Activated T-cell treated with anti-CD3 and anti-CD28 coated beads, Interleukin-2, amount 50 U/mL, for 72 hours (primary cell): ENCODE measurements at regions not wholly inside any gene's neighbourhood (a gene's known extent, or its start where the extent isn't known, plus 50 kb on each side); places are given as distances from the start of the nearest gene placed in this dataset.
"Not testable (repeated sequence)": the region's sequence is repeated elsewhere in the genome, so short reads cannot be mapped to it uniquely, and the experiment has no call there.

Source experiments
- ATAC-seq, 2 donors: fragments of 150-1000 bp; cut with Tn5 transposase; replicated peaks in 1 of 2; 2 replicates each; pipeline ENCODE4 v1.10.0; 2021; ENCODE audit warnings: moderate library complexity in 2 of 2, mild to moderate bottlenecking in 1 of 2
- DNase-seq, 2 donors: peaks; one replicate each; pipeline ENCODE4 v3.0.0; 2021 to 2022; ENCODE audit warnings: mixed read lengths in 1 of 2
- H3K27ac Mint-ChIP-seq: one replicate; pipeline ENCODE4 v1.8.0; 2022; ENCODE audit warnings: mild to moderate bottlenecking, moderate library complexity, mixed read lengths
- H3K27me3 Mint-ChIP-seq: one replicate; pipeline ENCODE4 v1.8.0; 2022; ENCODE audit warnings: low read depth, mixed read lengths
- H3K36me3 Mint-ChIP-seq, 2 donors: one replicate each; pipeline ENCODE4 v1.8.0; 2022; ENCODE audit warnings: mixed read lengths in 2 of 2, mild to moderate bottlenecking in 1 of 2; ENCODE audit not compliant: insufficient read depth in 2 of 2
- H3K4me1 Mint-ChIP-seq: one replicate; pipeline ENCODE4 v1.8.0; 2022; ENCODE audit warnings: low read depth, mixed read lengths
- H3K4me3 Mint-ChIP-seq, 2 donors: one replicate each; pipeline ENCODE4 v1.8.0; 2022; ENCODE audit warnings: mild to moderate bottlenecking in 2 of 2, mixed read lengths in 2 of 2, moderate library complexity in 2 of 2
- H3K9me3 Mint-ChIP-seq, 2 donors: one replicate each; pipeline ENCODE4 v1.8.0; 2022; ENCODE audit warnings: mixed read lengths in 2 of 2

GRCh38 chr7:81887098-81888090 lies 117.5 kb upstream of the HGF start:
- no peak for DNase-seq
- H3K27ac Mint-ChIP-seq = no peak overlapping the region

GRCh38 chr7:81886211-81886764 lies 116.4 kb upstream of the HGF start:
- Mint-ChIP-seq H3K27me3 (no peaks in the 10 kb centered on the region), H3K36me3 (no peaks in the 10 kb centered on the region), H3K4me3 (no peak overlapping the region), H3K9me3 (peaks cover 2 to 4% of the 10 kb centered on the region in 2 donors), H3K27ac (no peak overlapping the region), H3K4me1 (no peaks in the 10 kb centered on the region)
- DNase-seq = no peak
- ATAC-seq = no peak

More at GRCh38 chr7:81887098-81888090, 117.5 kb upstream of the HGF start:
- H3K9me3 Mint-ChIP-seq = peaks cover 2 to 6% of the 10 kb centered on the region in 2 donors
- no peak overlapping the region for H3K4me3 Mint-ChIP-seq
- no peak for ATAC-seq
- H3K4me1 Mint-ChIP-seq = no peaks in the 10 kb centered on the region
- H3K27me3 Mint-ChIP-seq = no peaks in the 10 kb centered on the region
- H3K36me3 Mint-ChIP-seq = no peaks in the 10 kb centered on the region

GRCh38 chr7:81884817-81885216 lies 115.0 kb upstream of the HGF start:
- H3K4me1 Mint-ChIP-seq = no peaks in the 10 kb centered on the region
- no peak overlapping the region for H3K4me3 Mint-ChIP-seq
- H3K36me3 Mint-ChIP-seq = no peaks in the 10 kb centered on the region
- no peak for ATAC-seq
- no peak overlapping the region for H3K27ac Mint-ChIP-seq
- no peaks in the 10 kb centered on the region for H3K27me3 Mint-ChIP-seq
- peaks cover 3 to 9% of the 10 kb centered on the region in 2 donors for H3K9me3 Mint-ChIP-seq
- DNase-seq = no peak

GRCh38 chr7:81883801-81884393 lies 114.0 kb upstream of the HGF start:
- Mint-ChIP-seq H3K4me1 (no peaks in the 10 kb centered on the region), H3K36me3 (no peaks in the 10 kb centered on the region), H3K4me3 (no peak overlapping the region), H3K9me3 (peaks cover 3 to 9% of the 10 kb centered on the region in 2 donors), H3K27me3 (no peaks in the 10 kb centered on the region), H3K27ac (no peak overlapping the region)
- ATAC-seq (no peak), DNase-seq (no peak)

- Mint-ChIP-seq H3K27me3 (no peaks in the 10 kb centered on the region), H3K9me3 (peaks cover 3 to 9% of the 10 kb centered on the region in 2 donors), H3K36me3 (no peaks in the 10 kb centered on the region), H3K4me1 (no peaks in the 10 kb centered on the region), H3K27ac (no peak overlapping the region), H3K4me3 (no peak overlapping the region)
- no peak for ATAC-seq
- no peak for DNase-seq
Measured at GRCh38 chr7:81882086-81882485, 112.2 kb upstream of the HGF start.

- Mint-ChIP-seq H3K9me3 (peaks cover 1 to 8% of the 10 kb centered on the region in 2 donors), H3K4me1 (no peaks in the 10 kb centered on the region)
Measured at GRCh38 chr7:81877890-81878289, 108.0 kb upstream of the HGF start.

GRCh38 chr7:81873559-81873958 lies 103.7 kb upstream of the HGF start:
- no peaks in the 10 kb centered on the region for H3K36me3 Mint-ChIP-seq
- no peak for ATAC-seq

More at GRCh38 chr7:81877890-81878289, 108.0 kb upstream of the HGF start:
- H3K36me3 Mint-ChIP-seq = no peaks in the 10 kb centered on the region
- H3K4me3 Mint-ChIP-seq = no peak overlapping the region
- no peaks in the 10 kb centered on the region for H3K27me3 Mint-ChIP-seq
- no peak overlapping the region for H3K27ac Mint-ChIP-seq
- ATAC-seq (no peak), DNase-seq (no peak)

GRCh38 chr7:81871606-81872265 lies 101.9 kb upstream of the HGF start:
- ATAC-seq (no peak), DNase-seq (no peak)
- no peak overlapping the region for H3K27ac Mint-ChIP-seq
- no peaks in the 10 kb centered on the region for H3K4me1 Mint-ChIP-seq
- no peaks in the 10 kb centered on the region for H3K27me3 Mint-ChIP-seq
- peaks cover 0 to 18% of the 10 kb centered on the region in 2 donors for H3K9me3 Mint-ChIP-seq
- H3K36me3 Mint-ChIP-seq = no peaks in the 10 kb centered on the region
- no peak overlapping the region for H3K4me3 Mint-ChIP-seq

More at GRCh38 chr7:81873559-81873958, 103.7 kb upstream of the HGF start:
- Mint-ChIP-seq H3K27me3 (no peaks in the 10 kb centered on the region), H3K9me3 (peaks cover 0 to 15% of the 10 kb centered on the region in 2 donors), H3K4me1 (no peaks in the 10 kb centered on the region), H3K4me3 (no peak overlapping the region), H3K27ac (no peak overlapping the region)
- DNase-seq = no peak

GRCh38 chr7:81870608-81871007 lies 100.8 kb upstream of the HGF start:
- Mint-ChIP-seq H3K27me3 (no peaks in the 10 kb centered on the region), H3K36me3 (no peaks in the 10 kb centered on the region), H3K4me1 (no peaks in the 10 kb centered on the region), H3K9me3 (peaks cover 0 to 21% of the 10 kb centered on the region in 2 donors), H3K27ac (no peak overlapping the region), H3K4me3 (no peak overlapping the region)
- no peak for ATAC-seq
- DNase-seq = no peak

- H3K27me3 Mint-ChIP-seq = no peaks in the 10 kb centered on the region
- DNase-seq = no peak
- H3K27ac Mint-ChIP-seq = peak overlapping the region; percentile 68
- H3K36me3 Mint-ChIP-seq = no peaks in the 10 kb centered on the region
- ATAC-seq = no peak
- no peaks in the 10 kb centered on the region for H3K4me1 Mint-ChIP-seq
- no peak overlapping the region for H3K4me3 Mint-ChIP-seq
- H3K9me3 Mint-ChIP-seq = peaks cover 0 to 18% of the 10 kb centered on the region in 2 donors
Measured at GRCh38 chr7:81869670-81870069, 99.8 kb upstream of the HGF start.

GRCh38 chr7:81865754-81866153 lies 95.9 kb upstream of the HGF start:
- DNase-seq = no peak
- H3K36me3 Mint-ChIP-seq = no peaks in the 10 kb centered on the region
- no peaks in the 10 kb centered on the region for H3K27me3 Mint-ChIP-seq

GRCh38 chr7:81859433-81859832 lies 89.6 kb upstream of the HGF start:
- Mint-ChIP-seq H3K36me3 (no peaks in the 10 kb centered on the region), H3K27me3 (no peaks in the 10 kb centered on the region), H3K4me3 (no peak overlapping the region), H3K27ac (no peak overlapping the region), H3K4me1 (no peaks in the 10 kb centered on the region), H3K9me3 (peaks cover 2 to 4% of the 10 kb centered on the region in 2 donors)
- DNase-seq (no peak), ATAC-seq (no peak)

More at GRCh38 chr7:81865754-81866153, 95.9 kb upstream of the HGF start:
- Mint-ChIP-seq H3K9me3 (peaks cover 0 to 12% of the 10 kb centered on the region in 2 donors), H3K4me1 (no peaks in the 10 kb centered on the region), H3K27ac (no peak overlapping the region), H3K4me3 (no peak overlapping the region)
- ATAC-seq = no peak

- H3K27me3 Mint-ChIP-seq, H3K27ac Mint-ChIP-seq, H3K4me3 Mint-ChIP-seq, H3K9me3 Mint-ChIP-seq, H3K36me3 Mint-ChIP-seq, H3K4me1 Mint-ChIP-seq, DNase-seq, ATAC-seq: not testable (repeated sequence)
Measured at GRCh38 chr7:81858820-81859219, 89.0 kb upstream of the HGF start.
